ENCODE measurements at regions not wholly inside any gene's neighbourhood (a gene's known extent, or its start where the extent isn't known, plus 50 kb on each side); places are given as distances from the start of the nearest gene placed in this dataset.

DNA sequence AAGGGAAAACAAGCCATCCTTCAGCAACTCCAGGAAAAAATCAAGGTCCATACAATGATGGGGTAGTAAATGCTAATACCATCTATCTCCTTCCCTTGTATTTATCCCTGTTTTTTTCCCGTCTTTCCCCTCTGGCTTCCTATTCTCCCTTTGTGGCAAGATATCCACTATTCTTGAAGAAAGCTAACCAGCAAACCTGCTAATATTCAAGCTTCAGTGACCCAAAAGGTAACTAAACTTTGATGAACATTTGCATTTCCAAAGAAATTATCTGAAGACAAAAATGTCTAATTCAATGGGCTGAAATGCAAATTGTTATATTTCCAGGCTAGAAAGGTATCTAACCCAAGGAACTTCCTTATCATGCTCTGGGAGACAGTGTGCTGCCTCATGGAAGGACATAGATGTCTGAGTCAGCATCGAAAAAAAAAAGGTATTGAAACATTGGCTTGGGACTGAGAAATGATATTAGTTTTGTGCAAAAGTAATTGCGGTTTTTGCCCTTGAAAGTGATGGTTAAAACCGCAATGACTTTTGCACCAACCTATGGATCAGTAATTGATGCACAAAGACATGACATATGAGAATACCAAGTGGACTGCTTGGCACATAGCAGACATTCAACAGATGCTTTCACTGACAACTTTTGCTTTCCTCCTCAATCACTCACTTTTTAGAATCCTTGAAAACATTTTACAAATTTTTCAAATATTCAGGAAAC, 63.7 kb upstream of the HNMT start:
- Histone ChIP-seq H3K9me2 (no peaks in the 10 kb centered on the region), H3K4me3 (ENCODE audit: low read depth in 2 of 2, low read length in 1 of 2) (no peak overlapping the region), H3K79me2 (ENCODE audit: insufficient read depth) (no peaks in the 10 kb centered on the region), H2AFZ (ENCODE audit: low read depth) (no peak overlapping the region), H3K9ac (no peak overlapping the region), H3K9me3 (no peaks in the 10 kb centered on the region), H3K4me1 (ENCODE audit: control insufficient read depth in 1 of 2, insufficient read depth in 2 of 2, low read depth in 1 of 2, low read length in 1 of 2) (no peaks in the 10 kb centered on the region), H3K36me3 (replicated peaks in 1 of 2; ENCODE audit: control insufficient read depth in 1 of 2, insufficient read depth in 2 of 2, low read length in 1 of 2) (no peaks in the 10 kb centered on the region), H4K20me1 (ENCODE audit: insufficient read depth) (no peaks in the 10 kb centered on the region), H3K4me2 (no peak overlapping the region), H3K27ac (ENCODE audit: low read depth in 2 of 2, low read length in 1 of 2) (no peak overlapping the region), H3F3A (replicated peaks; ENCODE audit: insufficient read depth) (no peaks in the 10 kb centered on the region), H3K27me3 (ENCODE audit: insufficient read depth) (no peaks in the 10 kb centered on the region)
- DNase-seq: no peak
- TF ChIP-seq RCOR1 (IDR thresholded peaks at IDR 0.05; ENCODE audit: low read length) (no peak), FOSL2 (IDR thresholded peaks at IDR 0.05; ENCODE audit: borderline replicate concordance, low read depth) (no peak), TAF1 (IDR thresholded peaks at IDR 0.05; ENCODE audit: borderline replicate concordance, low read depth, low read length) (no peak), RXRA (IDR thresholded peaks at IDR 0.05; ENCODE audit: borderline replicate concordance, low read depth) (no peak), FOXM1 (IDR thresholded peaks at IDR 0.05; ENCODE audit: low read depth) (no peak), TEAD4 (IDR thresholded peaks at IDR 0.05; ENCODE audit: borderline replicate concordance, insufficient read depth) (no peak), USF1 (IDR thresholded peaks at IDR 0.05; ENCODE audit: borderline replicate concordance, low read depth) (no peak), YY1 (IDR thresholded peaks at IDR 0.05; ENCODE audit: low read depth) (no peak), TCF12 (IDR thresholded peaks at IDR 0.05) (no peak), IRF3 (IDR thresholded peaks at IDR 0.05; ENCODE audit: low read depth, low read length) (no peak), POLR2AphosphoS5 (IDR thresholded peaks at IDR 0.05; ENCODE audit: low read depth, low read length) (no peak), GATA2 (CRISPR knock-in tag; IDR thresholded peaks at IDR 0.05) (no peak), SIN3A (IDR thresholded peaks at IDR 0.05; ENCODE audit: borderline replicate concordance, low read depth, low read length) (no peak), EZH2phosphoT487 (IDR thresholded peaks at IDR 0.05; ENCODE audit: borderline replicate concordance, low read depth) (no peak), CHD2 (IDR thresholded peaks at IDR 0.05; ENCODE audit: low read length, partially characterized antibody) (no peak)
- TF ChIP-seq, protein P1, sequence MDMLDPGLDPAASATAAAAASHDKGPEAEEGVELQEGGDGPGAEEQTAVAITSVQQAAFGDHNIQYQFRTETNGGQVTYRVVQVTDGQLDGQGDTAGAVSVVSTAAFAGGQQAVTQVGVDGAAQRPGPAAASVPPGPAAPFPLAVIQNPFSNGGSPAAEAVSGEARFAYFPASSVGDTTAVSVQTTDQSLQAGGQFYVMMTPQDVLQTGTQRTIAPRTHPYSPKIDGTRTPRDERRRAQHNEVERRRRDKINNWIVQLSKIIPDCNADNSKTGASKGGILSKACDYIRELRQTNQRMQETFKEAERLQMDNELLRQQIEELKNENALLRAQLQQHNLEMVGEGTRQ (IDR thresholded peaks at IDR 0.05; ENCODE audit: borderline replicate concordance, low read depth, low read length): no peak
- ChIA-PET POLR2A (no interaction called here), CTCF (interaction anchor here (0.5 to 1.7 kb wide), 3 partner anchors 12 to 759 kb away, joined by 3 to 7 read pairs (median 3); no protein-coding TSS in a partner anchor)
- 52% methylated on average over 4 of the region's 4 CpGs for WGBS (ENCODE audit: low lambda C conversion rate)
